A673 (cell line): ENCODE measurements at regions not wholly inside any gene's neighbourhood (a gene's known extent, or its start where the extent isn't known, plus 50 kb on each side); places are given as distances from the start of the nearest gene placed in this dataset.

ENCODE experiments used
- CTCF ChIP-seq: fragments of 300-800, 200-600 bp; sonication (generic); conservative IDR thresholded peaks from 2 replicates; pipeline ENCODE4 v1.5.1; 2017; ENCODE audit warnings: low read depth, mild to moderate bottlenecking, antibody characterized with exemption, low read length, moderate library complexity, mixed read lengths
- EZH2 ChIP-seq: fragments of 200-600 bp; sonication (generic); IDR thresholded peaks from 2 replicates; pipeline ENCODE4 v1.6.1; 2017; ENCODE audit warnings: borderline replicate concordance, low read depth, mild to moderate bottlenecking, mixed read lengths, antibody characterized with exemption, low read length; ENCODE audit not compliant: poor library complexity, severe bottlenecking

- TF ChIP-seq CTCF (no peak), EZH2 (no peak)
Observed at GRCh38 chr5:9724707-9725106, 94.6 kb upstream of the TAS2R1 start.
